GM12892 (cell line): ENCODE measurements at regions not wholly inside any gene's neighbourhood (a gene's known extent, or its start where the extent isn't known, plus 50 kb on each side); places are given as distances from the start of the nearest gene placed in this dataset.

Experiments used
- POLR2A ChIP-seq: IDR thresholded peaks from 2 replicates; pipeline ENCODE4 v1.6.1; 2011; ENCODE audit warnings: low read depth, low read length, control low read depth
- POLR2AphosphoS5 ChIP-seq: IDR thresholded peaks from 2 replicates; pipeline ENCODE4 v1.6.1; 2011; ENCODE audit warnings: low read depth, low read length, control low read depth
- TAF1 ChIP-seq: IDR thresholded peaks from 2 replicates; pipeline ENCODE4 v1.6.1; 2011; ENCODE audit warnings: low read depth, mild to moderate bottlenecking, control low read depth, low read length, borderline replicate concordance

DNA sequence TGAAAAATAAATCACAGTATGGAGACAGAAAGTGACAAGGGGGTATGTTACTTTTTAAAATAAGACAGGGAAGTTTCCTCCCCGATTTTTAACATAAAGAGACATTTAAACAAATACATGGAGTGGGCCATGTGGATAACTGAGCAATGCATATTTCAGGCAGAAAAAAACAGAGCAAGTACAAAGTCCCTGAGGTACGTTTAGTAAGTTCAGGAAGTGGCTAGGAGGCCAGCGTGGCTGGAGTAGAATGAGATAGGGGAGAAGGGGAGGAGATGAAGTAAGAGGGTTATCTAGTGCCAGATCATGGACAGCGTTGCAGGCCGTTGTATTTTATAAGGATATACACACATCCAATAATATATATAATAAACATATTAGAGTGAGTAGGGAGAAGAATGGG lies 84.2 kb upstream of the ELL2 start:
- TF ChIP-seq POLR2A (no peak), TAF1 (no peak), POLR2AphosphoS5 (no peak)
